GM12892 (cell line): ENCODE measurements at regions not wholly inside any gene's neighbourhood (a gene's known extent, or its start where the extent isn't known, plus 50 kb on each side); places are given as distances from the start of the nearest gene placed in this dataset.
A peak's percentile ranks its signal among the peaks of the same experiment; 100 is the strongest.

Experiments
- DNase-seq: peaks from one replicate; pipeline ENCODE4 v3.0.0; 2011; ENCODE audit not compliant: insufficient read length
- FAIRE-seq: peaks from 2 replicates; lab custom pipeline; 2011; peaks lifted over from hg19 to GRCh38; lab: Jason Lieb, UNC
- POLR2A ChIP-seq: IDR thresholded peaks from 2 replicates; pipeline ENCODE4 v1.6.1; 2011; ENCODE audit warnings: low read depth, low read length, control low read depth
- POLR2AphosphoS5 ChIP-seq: IDR thresholded peaks from 2 replicates; pipeline ENCODE4 v1.6.1; 2011; ENCODE audit warnings: low read depth, low read length, control low read depth
- TAF1 ChIP-seq: IDR thresholded peaks from 2 replicates; pipeline ENCODE4 v1.6.1; 2011; ENCODE audit warnings: low read depth, mild to moderate bottlenecking, control low read depth, low read length, borderline replicate concordance

- no peak for DNase-seq
- TF ChIP-seq POLR2AphosphoS5 (no peak), POLR2A (no peak), TAF1 (no peak)
- FAIRE-seq: no peak
Observed at GRCh38 chr5:168106008-168106761, 185.3 kb upstream of the WWC1 start.

- no peak for DNase-seq
Observed at GRCh38 chr5:168109441-168109840, 182.0 kb upstream of the WWC1 start.

DNA sequence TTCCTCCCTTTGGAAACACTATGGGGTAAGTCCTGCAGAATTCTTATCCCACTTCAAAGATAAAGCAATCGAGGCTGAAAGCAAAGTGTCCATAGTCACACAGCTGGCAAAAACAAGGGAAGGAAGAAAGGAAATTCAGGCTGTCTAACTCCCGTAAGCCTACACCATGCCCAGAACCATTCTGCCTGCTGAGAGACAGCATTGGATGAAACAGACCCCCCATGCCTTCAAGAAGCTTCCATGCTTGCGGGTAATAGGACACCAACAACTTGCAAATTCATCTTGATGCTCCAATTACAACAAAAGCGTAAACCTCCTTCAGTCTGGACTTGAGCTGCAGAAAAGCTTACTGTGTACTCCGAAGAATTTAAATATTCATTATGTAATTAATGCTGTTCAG, 181.1 kb upstream of the WWC1 start:
- FAIRE-seq (no peak), DNase-seq (no peak)
- no peak for TF ChIP-seq POLR2A
- TF ChIP-seq POLR2AphosphoS5: no peak
- TF ChIP-seq TAF1: no peak

More at GRCh38 chr5:168109441-168109840, 182.0 kb upstream of the WWC1 start:
- FAIRE-seq: no peak
- TF ChIP-seq POLR2AphosphoS5: no peak
- no peak for TF ChIP-seq TAF1
- TF ChIP-seq POLR2A: no peak

- no peak for TF ChIP-seq POLR2A
- TF ChIP-seq TAF1: no peak
- TF ChIP-seq POLR2AphosphoS5: no peak
- no peak for FAIRE-seq
- DNase-seq: no peak
Observed at GRCh38 chr5:168110870-168111832, 180.3 kb upstream of the WWC1 start.

DNA sequence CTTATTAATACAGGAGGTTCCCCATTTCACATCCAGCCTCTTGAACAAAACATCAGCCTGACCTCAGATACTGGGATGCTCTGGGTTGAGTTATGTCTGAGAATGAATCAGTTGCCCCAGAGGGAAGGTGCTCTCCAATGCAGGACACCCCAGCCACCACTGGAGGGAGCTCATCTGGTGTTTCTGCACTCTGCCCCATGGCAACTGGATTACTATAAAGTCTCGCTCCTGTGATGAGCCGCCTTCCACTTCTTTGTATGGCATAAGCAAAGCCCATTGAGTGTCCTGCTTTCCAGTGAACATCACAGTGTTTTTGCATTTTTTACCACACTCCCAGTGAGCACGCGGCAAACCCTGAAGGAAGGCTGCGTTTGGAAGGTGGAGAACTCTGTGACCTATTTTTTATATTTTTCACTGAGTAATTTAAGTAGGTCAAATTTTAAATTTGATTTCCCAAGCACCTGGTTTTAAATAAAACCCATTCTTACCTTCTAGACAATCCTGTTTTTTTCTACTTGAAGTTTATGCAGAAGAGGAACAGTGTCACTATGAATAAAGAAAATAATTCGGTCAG, 176.9 kb upstream of the WWC1 start:
- FAIRE-seq: peak; percentile 82
- no peak for TF ChIP-seq POLR2AphosphoS5
- no peak for TF ChIP-seq POLR2A
- TF ChIP-seq TAF1: no peak
- DNase-seq: peak; percentile 17

DNA sequence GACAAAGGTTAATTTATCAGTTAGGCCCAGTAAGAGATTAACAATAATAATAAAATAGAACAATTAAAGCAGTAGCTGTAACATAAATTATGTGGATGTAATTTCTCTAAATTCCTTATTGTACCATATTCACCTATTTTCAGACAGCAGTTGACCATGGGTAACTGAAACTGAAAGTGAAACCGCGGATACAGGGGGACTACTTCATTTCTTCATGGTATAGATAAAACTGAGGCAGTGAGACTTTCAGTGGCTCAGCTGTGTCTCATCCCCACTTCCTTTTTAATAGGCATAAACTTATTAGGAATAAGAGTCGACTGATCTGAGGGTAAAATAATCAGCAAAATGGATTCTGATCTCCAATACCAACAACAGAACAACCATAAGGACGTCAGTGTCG, 174.0 kb upstream of the WWC1 start:
- DNase-seq (no peak), FAIRE-seq (no peak)
- TF ChIP-seq POLR2AphosphoS5 (no peak), TAF1 (no peak), POLR2A (no peak)

DNA sequence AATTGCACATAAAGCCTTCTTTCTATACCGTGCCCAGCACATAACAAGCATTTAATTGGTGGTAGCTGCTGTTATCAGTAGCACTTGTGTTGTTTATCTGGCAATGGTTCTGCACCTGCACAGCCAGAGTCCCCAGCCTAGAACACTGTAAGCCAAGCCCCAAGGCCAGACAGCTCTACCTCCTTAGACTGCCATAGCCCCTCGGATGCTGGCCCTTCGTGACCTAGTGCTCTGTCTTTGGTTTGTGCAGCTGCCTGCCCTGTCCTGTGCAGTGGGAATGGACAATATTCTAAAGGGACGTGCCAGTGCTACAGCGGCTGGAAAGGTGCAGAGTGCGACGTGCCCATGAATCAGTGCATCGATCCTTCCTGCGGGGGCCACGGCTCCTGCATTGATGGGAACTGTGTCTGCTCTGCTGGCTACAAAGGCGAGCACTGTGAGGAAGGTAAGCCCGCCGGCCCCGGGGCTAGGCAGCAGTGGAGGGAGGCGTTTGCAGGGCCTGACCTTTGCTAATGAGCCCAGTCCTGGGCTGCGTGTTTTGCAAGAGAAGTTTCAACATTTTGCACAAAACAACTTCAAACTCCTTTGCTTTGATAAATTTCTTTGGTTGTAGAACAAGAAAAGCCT, 173.3 kb upstream of the WWC1 start:
- FAIRE-seq: no peak
- DNase-seq: no peak
- TF ChIP-seq POLR2A (no peak), TAF1 (no peak), POLR2AphosphoS5 (no peak)

GRCh38 chr5:168120401-168121137, 170.9 kb upstream of the WWC1 start:
- FAIRE-seq: no peak
- DNase-seq: no peak
- TF ChIP-seq POLR2A: no peak
- TF ChIP-seq POLR2AphosphoS5: no peak
- TF ChIP-seq TAF1: no peak

DNA sequence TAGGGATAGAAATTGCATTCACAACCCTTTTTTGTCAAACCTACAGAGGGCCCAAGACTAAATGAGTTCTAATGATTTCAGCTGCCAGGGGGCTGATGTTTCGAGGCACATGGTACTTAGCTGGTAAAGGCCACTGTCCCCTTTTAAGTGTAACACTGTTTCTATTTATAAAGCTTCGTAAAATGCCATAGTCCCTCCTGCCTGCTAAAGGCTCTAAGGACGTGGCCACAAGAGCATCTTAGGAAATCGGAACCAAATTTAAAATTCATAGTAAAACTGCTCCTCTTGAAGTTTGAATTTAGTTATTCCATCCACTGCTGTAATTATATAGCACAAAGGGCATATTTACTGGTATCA, 170.3 kb upstream of the WWC1 start:
- FAIRE-seq: no peak
- DNase-seq: no peak
- no peak for TF ChIP-seq POLR2AphosphoS5
- TF ChIP-seq POLR2A: no peak
- no peak for TF ChIP-seq TAF1

DNA sequence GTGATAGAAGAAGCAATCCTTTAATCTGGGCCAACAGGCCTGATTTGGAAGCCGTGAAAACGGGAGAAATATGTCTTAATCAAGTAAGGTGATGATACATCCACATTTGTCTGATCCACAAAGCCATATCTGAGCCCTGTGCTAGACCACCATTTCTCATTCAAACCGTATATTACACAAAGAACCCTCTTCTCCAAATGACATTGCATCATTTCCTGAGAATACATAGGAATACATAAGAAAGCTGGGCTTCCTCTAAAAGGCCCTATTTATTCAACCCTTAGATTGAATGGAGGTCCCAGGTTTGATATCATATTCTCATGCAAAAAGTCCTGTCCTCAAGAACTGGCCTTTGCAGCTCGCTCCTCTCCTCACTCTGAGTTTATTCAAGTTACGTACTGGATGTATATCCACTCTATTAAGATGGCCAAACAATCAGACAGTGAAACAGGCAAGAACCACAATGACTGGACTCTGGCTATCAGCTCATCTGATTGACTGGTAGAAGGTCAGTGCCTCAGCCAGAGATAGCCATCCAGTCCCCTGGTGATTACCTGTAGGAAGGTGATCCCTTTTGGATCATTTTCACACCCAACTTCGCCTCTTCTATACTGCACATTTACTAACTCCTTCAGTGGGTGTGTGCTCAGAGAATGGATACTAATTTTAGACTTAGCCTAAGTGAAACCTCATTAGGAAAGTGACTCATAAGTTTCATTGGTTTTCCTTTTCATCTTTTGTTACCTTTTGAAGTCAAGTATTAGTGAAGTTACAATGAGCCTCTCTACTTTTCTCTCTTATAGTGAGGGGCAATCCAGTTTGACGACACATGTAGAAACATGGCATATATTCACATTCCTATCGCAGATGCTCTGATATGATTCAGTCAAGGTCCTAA, 167.6 kb upstream of the WWC1 start:
- TF ChIP-seq POLR2A: no peak
- TF ChIP-seq TAF1: no peak
- TF ChIP-seq POLR2AphosphoS5: no peak
- DNase-seq (peak; percentile 13), FAIRE-seq (no peak)
